Left renal cortex interstitium (tissue), 4 donors: ENCODE measurements at regions not wholly inside any gene's neighbourhood (a gene's known extent, or its start where the extent isn't known, plus 50 kb on each side); places are given as distances from the start of the nearest gene placed in this dataset.

Source experiments
- DNase-seq, 4 donors: peaks; one replicate each; pipeline ENCODE4 v3.0.0-alpha.2; 2013; ENCODE audit warnings: low read depth in 4 of 4, low spot score in 2 of 4, missing footprints in 1 of 4

GRCh38 chr10:61549861-61550260, 96.7 kb upstream of the TMEM26 start:
- DNase-seq: no peak

- no peak for DNase-seq
These were observed 95.2 kb upstream of the TMEM26 start for GRCh38 chr10:61548364-61548763.

GRCh38 chr10:61547297-61547696, 94.1 kb upstream of the TMEM26 start:
- no peak for DNase-seq

GRCh38 chr10:61545170-61545569, 92.0 kb upstream of the TMEM26 start:
- DNase-seq: no peak

- no peak for DNase-seq
These were observed 90.7 kb upstream of the TMEM26 start for GRCh38 chr10:61543831-61544230.

GRCh38 chr10:61542596-61542995, 89.4 kb upstream of the TMEM26 start:
- DNase-seq: peak in 2 of 4 donors; percentile 8 to 14

GRCh38 chr10:61541960-61542359, 88.8 kb upstream of the TMEM26 start:
- no peak for DNase-seq

- no peak for DNase-seq
These were observed 86.7 kb upstream of the TMEM26 start for GRCh38 chr10:61539876-61540275.

- no peak for DNase-seq
These were observed 76.0 kb upstream of the TMEM26 start for GRCh38 chr10:61529208-61529607.

- no peak for DNase-seq
These were observed 49.9 kb upstream of the TMEM26 start for GRCh38 chr10:61503051-61503450.
